ENCODE measurements at regions not wholly inside any gene's neighbourhood (a gene's known extent, or its start where the extent isn't known, plus 50 kb on each side); places are given as distances from the start of the nearest gene placed in this dataset.

- Histone ChIP-seq H3K9ac (ENCODE audit: insufficient read length) (no peak overlapping the region), H3K9me3 (ENCODE audit: low read depth, low read length) (no peaks in the 10 kb centered on the region), H3K36me3 (ENCODE audit: insufficient read depth, low read length) (no peaks in the 10 kb centered on the region), H3K27ac (no peak overlapping the region), H3K4me3 (no peak overlapping the region)
- no peak for DNase-seq (ENCODE audit: low read depth, low spot score)
- TF ChIP-seq EZH2 (IDR thresholded peaks at IDR 0.05) (no peak), POLR2AphosphoS5 (IDR thresholded peaks at IDR 0.05; ENCODE audit: borderline replicate concordance, low read depth, low read length) (no peak), FOXP2 (optimal IDR thresholded peaks at IDR 0.05; ENCODE audit: control extremely low read depth, extremely low read length, insufficient read depth) (no peak)
These were observed 179.4 kb downstream of the KLF12 start for GRCh38 chr13:73954808-73955207.

- TF ChIP-seq FOXP2 (optimal IDR thresholded peaks at IDR 0.05; ENCODE audit: control extremely low read depth, extremely low read length, insufficient read depth) (no peak), POLR2AphosphoS5 (IDR thresholded peaks at IDR 0.05; ENCODE audit: borderline replicate concordance, low read depth, low read length) (no peak), EZH2 (IDR thresholded peaks at IDR 0.05) (no peak)
- H3K36me3 ChIP-seq (ENCODE audit: insufficient read depth, low read length), result no peaks in the 10 kb centered on the region
- DNase-seq (ENCODE audit: low read depth, low spot score), result no peak
- no peaks in the 10 kb centered on the region for H3K9me3 ChIP-seq (ENCODE audit: low read depth, low read length)
- no peak overlapping the region for H3K4me3 ChIP-seq
- H3K9ac ChIP-seq (ENCODE audit: insufficient read length), result no peak overlapping the region
- H3K27ac ChIP-seq, result no peak overlapping the region
These were observed 181.6 kb downstream of the KLF12 start for GRCh38 chr13:73952648-73953047.

- H3K27ac ChIP-seq, result no peak overlapping the region
- no peaks in the 10 kb centered on the region for H3K36me3 ChIP-seq (ENCODE audit: insufficient read depth, low read length)
- H3K4me3 ChIP-seq, result no peak overlapping the region
- no peaks in the 10 kb centered on the region for H3K9me3 ChIP-seq (ENCODE audit: low read depth, low read length)
- TF ChIP-seq EZH2 (IDR thresholded peaks at IDR 0.05) (no peak), FOXP2 (optimal IDR thresholded peaks at IDR 0.05; ENCODE audit: control extremely low read depth, extremely low read length, insufficient read depth) (no peak), POLR2AphosphoS5 (IDR thresholded peaks at IDR 0.05; ENCODE audit: borderline replicate concordance, low read depth, low read length) (no peak)
- DNase-seq (ENCODE audit: low read depth, low spot score), result no peak
- no peak overlapping the region for H3K9ac ChIP-seq (ENCODE audit: insufficient read length)
These were observed 185.2 kb downstream of the KLF12 start for GRCh38 chr13:73948848-73949529.

- no peak for DNase-seq (ENCODE audit: low read depth, low spot score)
- Histone ChIP-seq H3K36me3 (ENCODE audit: insufficient read depth, low read length) (no peaks in the 10 kb centered on the region), H3K9me3 (ENCODE audit: low read depth, low read length) (no peaks in the 10 kb centered on the region), H3K27ac (no peak overlapping the region), H3K9ac (ENCODE audit: insufficient read length) (no peak overlapping the region), H3K4me3 (no peak overlapping the region)
- TF ChIP-seq FOXP2 (optimal IDR thresholded peaks at IDR 0.05; ENCODE audit: control extremely low read depth, extremely low read length, insufficient read depth), result no peak
- TF ChIP-seq EZH2 (IDR thresholded peaks at IDR 0.05), result no peak
- TF ChIP-seq POLR2AphosphoS5 (IDR thresholded peaks at IDR 0.05; ENCODE audit: borderline replicate concordance, low read depth, low read length), result no peak
These were observed 188.3 kb downstream of the KLF12 start for GRCh38 chr13:73945871-73946270.

GRCh38 chr13:73945382-73945781 lies 188.8 kb downstream of the KLF12 start:
- Histone ChIP-seq H3K36me3 (ENCODE audit: insufficient read depth, low read length) (no peaks in the 10 kb centered on the region), H3K9me3 (ENCODE audit: low read depth, low read length) (no peaks in the 10 kb centered on the region), H3K27ac (no peak overlapping the region), H3K4me3 (no peak overlapping the region), H3K9ac (ENCODE audit: insufficient read length) (no peak overlapping the region)
- no peak for DNase-seq (ENCODE audit: low read depth, low spot score)
- TF ChIP-seq EZH2 (IDR thresholded peaks at IDR 0.05) (no peak), POLR2AphosphoS5 (IDR thresholded peaks at IDR 0.05; ENCODE audit: borderline replicate concordance, low read depth, low read length) (no peak), FOXP2 (optimal IDR thresholded peaks at IDR 0.05; ENCODE audit: control extremely low read depth, extremely low read length, insufficient read depth) (no peak)

- no peak overlapping the region for H3K4me3 ChIP-seq
- no peak for TF ChIP-seq EZH2 (IDR thresholded peaks at IDR 0.05)
- TF ChIP-seq FOXP2 (optimal IDR thresholded peaks at IDR 0.05; ENCODE audit: control extremely low read depth, extremely low read length, insufficient read depth), result no peak
- no peak for TF ChIP-seq POLR2AphosphoS5 (IDR thresholded peaks at IDR 0.05; ENCODE audit: borderline replicate concordance, low read depth, low read length)
- H3K36me3 ChIP-seq (ENCODE audit: insufficient read depth, low read length), result no peaks in the 10 kb centered on the region
- no peak for DNase-seq (ENCODE audit: low read depth, low spot score)
- H3K27ac ChIP-seq, result no peak overlapping the region
- no peak overlapping the region for H3K9ac ChIP-seq (ENCODE audit: insufficient read length)
- no peaks in the 10 kb centered on the region for H3K9me3 ChIP-seq (ENCODE audit: low read depth, low read length)
These were observed 190.3 kb downstream of the KLF12 start for GRCh38 chr13:73943965-73944233.

- H3K4me3 ChIP-seq, result no peak overlapping the region
- no peaks in the 10 kb centered on the region for H3K36me3 ChIP-seq (ENCODE audit: insufficient read depth, low read length)
- no peak for DNase-seq (ENCODE audit: low read depth, low spot score)
- no peaks in the 10 kb centered on the region for H3K9me3 ChIP-seq (ENCODE audit: low read depth, low read length)
- H3K9ac ChIP-seq (ENCODE audit: insufficient read length), result no peak overlapping the region
- no peak overlapping the region for H3K27ac ChIP-seq
- no peak for TF ChIP-seq EZH2 (IDR thresholded peaks at IDR 0.05)
- no peak for TF ChIP-seq FOXP2 (optimal IDR thresholded peaks at IDR 0.05; ENCODE audit: control extremely low read depth, extremely low read length, insufficient read depth)
- no peak for TF ChIP-seq POLR2AphosphoS5 (IDR thresholded peaks at IDR 0.05; ENCODE audit: borderline replicate concordance, low read depth, low read length)
These were observed 190.9 kb downstream of the KLF12 start for GRCh38 chr13:73943137-73943964.

GRCh38 chr13:73941752-73942151 lies 192.5 kb downstream of the KLF12 start:
- no peak overlapping the region for H3K9ac ChIP-seq (ENCODE audit: insufficient read length)
- TF ChIP-seq EZH2 (IDR thresholded peaks at IDR 0.05) (no peak), FOXP2 (optimal IDR thresholded peaks at IDR 0.05; ENCODE audit: control extremely low read depth, extremely low read length, insufficient read depth) (no peak), POLR2AphosphoS5 (IDR thresholded peaks at IDR 0.05; ENCODE audit: borderline replicate concordance, low read depth, low read length) (no peak)
- DNase-seq (ENCODE audit: low read depth, low spot score), result no peak

More at GRCh38 chr13:73941752-73942151, 192.5 kb downstream of the KLF12 start:
- H3K36me3 ChIP-seq (ENCODE audit: insufficient read depth, low read length), result no peaks in the 10 kb centered on the region
- no peaks in the 10 kb centered on the region for H3K9me3 ChIP-seq (ENCODE audit: low read depth, low read length)
- H3K4me3 ChIP-seq, result no peak overlapping the region
- H3K27ac ChIP-seq, result no peak overlapping the region

All from SK-N-MC (cell line).